HFFc6 (cell line): ENCODE measurements at regions not wholly inside any gene's neighbourhood (a gene's known extent, or its start where the extent isn't known, plus 50 kb on each side); places are given as distances from the start of the nearest gene placed in this dataset.

Experiments
- DNase-seq: peaks from one replicate; pipeline ENCODE4 v3.0.0-alpha.2; 2018
- H3K27ac Mint-ChIP-seq: 2 replicates; pipeline ENCODE4 v1.8.0; 2020; ENCODE audit warnings: mild to moderate bottlenecking, mixed read lengths
- H3K27me3 Mint-ChIP-seq: 2 replicates; pipeline ENCODE4 v1.8.0; 2021; ENCODE audit warnings: mild to moderate bottlenecking, moderate library complexity, mixed read lengths; ENCODE audit not compliant: insufficient read depth
- H3K36me3 Mint-ChIP-seq: 2 replicates; pipeline ENCODE4 v1.8.0; 2021; ENCODE audit warnings: low read depth, mixed read lengths
- H3K4me1 Mint-ChIP-seq: 2 replicates; pipeline ENCODE4 v1.8.0; 2020; ENCODE audit warnings: low read depth, mixed read lengths
- H3K4me3 Mint-ChIP-seq: 2 replicates; pipeline ENCODE4 v1.8.0; 2020; ENCODE audit warnings: mild to moderate bottlenecking, moderate library complexity, mixed read lengths
- H3K9me3 Mint-ChIP-seq: 2 replicates; pipeline ENCODE4 v1.8.0; 2020; ENCODE audit warnings: mild to moderate bottlenecking, mixed read lengths
- CTCF ChIP-seq: fragments of 200-600 bp; sonication (generic); IDR thresholded peaks from 2 replicates; pipeline ENCODE4 v1.5.0; 2021; ENCODE audit warnings: antibody characterized with exemption, mild to moderate bottlenecking

GRCh38 chr12:4026020-4026358 is 152.8 kb upstream of the PARP11 start:
- Mint-ChIP-seq H3K27me3 (peaks cover 25% of the 10 kb centered on the region), H3K27ac (no peak overlapping the region), H3K4me3 (no peak overlapping the region), H3K9me3 (no peaks in the 10 kb centered on the region), H3K4me1 (peaks cover 17% of the 10 kb centered on the region), H3K36me3 (no peaks in the 10 kb centered on the region)
- no peak for DNase-seq
- no peak for TF ChIP-seq CTCF

- Mint-ChIP-seq H3K4me3 (no peak overlapping the region; the same call in 1 of the 2 replicates), H3K27ac (no peak overlapping the region), H3K27me3 (peaks cover 25% of the 10 kb centered on the region), H3K9me3 (no peaks in the 10 kb centered on the region), H3K4me1 (peaks cover 12% of the 10 kb centered on the region), H3K36me3 (no peaks in the 10 kb centered on the region)
- no peak for TF ChIP-seq CTCF
- DNase-seq: no peak
These were observed 152.2 kb upstream of the PARP11 start for GRCh38 chr12:4025181-4026019.

GRCh38 chr12:4024701-4025100 is 151.5 kb upstream of the PARP11 start:
- no peak overlapping the region for H3K4me3 Mint-ChIP-seq
- TF ChIP-seq CTCF: no peak

GRCh38 chr12:4015225-4016091 is 142.3 kb upstream of the PARP11 start:
- Mint-ChIP-seq H3K4me3 (no peak overlapping the region), H3K36me3 (no peaks in the 10 kb centered on the region), H3K4me1 (no peaks in the 10 kb centered on the region), H3K27me3 (peaks cover 27% of the 10 kb centered on the region), H3K27ac (no peak overlapping the region), H3K9me3 (no peaks in the 10 kb centered on the region)
- TF ChIP-seq CTCF: no peak
- no peak for DNase-seq

More at GRCh38 chr12:4024701-4025100, 151.5 kb upstream of the PARP11 start:
- no peaks in the 10 kb centered on the region for H3K36me3 Mint-ChIP-seq
- DNase-seq: no peak
- no peaks in the 10 kb centered on the region for H3K9me3 Mint-ChIP-seq
- H3K4me1 Mint-ChIP-seq: peaks cover 6% of the 10 kb centered on the region; the same call in 1 of the 2 replicates
- no peak overlapping the region for H3K27ac Mint-ChIP-seq
- peaks cover 29% of the 10 kb centered on the region for H3K27me3 Mint-ChIP-seq

DNA sequence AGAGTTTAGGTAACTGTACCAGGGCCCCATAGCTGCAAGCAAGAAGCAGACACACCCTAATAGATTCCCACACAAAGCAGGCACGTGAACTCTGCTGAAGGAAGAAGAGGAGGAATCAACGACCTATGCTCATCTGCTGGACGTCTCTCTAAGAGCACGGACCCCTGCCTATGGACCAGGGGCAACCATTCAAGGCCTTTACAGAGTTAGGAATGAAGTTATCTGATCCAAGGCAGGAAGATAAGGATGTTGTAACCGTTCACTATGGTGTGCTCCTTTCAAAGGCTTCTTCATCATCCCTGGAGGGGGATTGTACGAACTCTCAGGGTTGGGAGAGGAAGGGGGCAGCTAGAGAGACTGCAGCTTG is 141.6 kb upstream of the PARP11 start:
- Mint-ChIP-seq H3K9me3 (no peaks in the 10 kb centered on the region), H3K27ac (no peak overlapping the region), H3K4me1 (no peaks in the 10 kb centered on the region), H3K4me3 (no peak overlapping the region), H3K36me3 (no peaks in the 10 kb centered on the region), H3K27me3 (peaks cover 23% of the 10 kb centered on the region)
- DNase-seq: no peak
- no peak for TF ChIP-seq CTCF
